K562 (cell line): ENCODE measurements at regions not wholly inside any gene's neighbourhood (a gene's known extent, or its start where the extent isn't known, plus 50 kb on each side); places are given as distances from the start of the nearest gene placed in this dataset.
A peak's percentile ranks its signal among the peaks of the same experiment; 100 is the strongest.

Source experiments
- CREB3L1 ChIP-seq: fragments of 450-650 bp; IDR thresholded peaks from 2 replicates; pipeline ENCODE4 v1.6.1; 2014; ENCODE audit warnings: low read depth, mild to moderate bottlenecking, moderate library complexity, borderline replicate concordance
- DEAF1 ChIP-seq: fragments of 450-650 bp; formaldehyde crosslinking; IDR thresholded peaks from 2 replicates; pipeline ENCODE4 v1.4.0; 2020; ENCODE audit warnings: mild to moderate bottlenecking, moderate library complexity
- HDAC3 ChIP-seq: fragments of 450-650 bp; IDR thresholded peaks from 2 replicates; pipeline ENCODE4 v1.6.1; 2018; ENCODE audit warnings: borderline replicate concordance, mild to moderate bottlenecking, moderate library complexity; ENCODE audit not compliant: partially characterized antibody
- HES1 ChIP-seq: fragments of 450-650 bp; IDR thresholded peaks from 2 replicates; pipeline ENCODE4 v1.6.1; 2016; ENCODE audit warnings: low read depth, mild to moderate bottlenecking, moderate library complexity
- IRF9 ChIP-seq: fragments of 450-650 bp; IDR thresholded peaks from 2 replicates; pipeline ENCODE4 v1.6.1; 2016; ENCODE audit warnings: missing biosample characterization, missing genetic modification characterization
- KLF13 ChIP-seq: fragments of 450-650 bp; IDR thresholded peaks from 2 replicates; pipeline ENCODE4 v1.6.1; 2016; ENCODE audit warnings: missing genetic modification characterization, low read depth, mild to moderate bottlenecking, missing compliant biosample characterization, moderate library complexity, borderline replicate concordance
- MLX ChIP-seq, 2 experiments: fragments of 450-650 bp in 1 of 2; sonication (generic) in 1 of 2; formaldehyde crosslinking; conservative IDR thresholded peaks; 2 replicates each; pipeline versions ENCODE4 v1.4.0 to v1.8.1; 2020 to 2022; ENCODE audit warnings: mild to moderate bottlenecking in 1 of 2, missing genetic modification reagents in 1 of 2
- NBN ChIP-seq: fragments of 450-650 bp; IDR thresholded peaks from 2 replicates; pipeline ENCODE4 v1.6.1; 2016; ENCODE audit warnings: low read depth, mild to moderate bottlenecking
- RBFOX2 ChIP-seq: fragments of 200-400 bp; formaldehyde crosslinking; IDR thresholded peaks from 2 replicates; pipeline ENCODE4 v1.6.1; 2017; ENCODE audit warnings: low read depth, mild to moderate bottlenecking, low read length, moderate library complexity
- RCOR1 ChIP-seq, 2 experiments: IDR thresholded peaks; 2 replicates each; pipeline ENCODE4 v1.6.1; 2012; ENCODE audit warnings: low read depth in 2 of 2, low read length in 2 of 2, borderline replicate concordance in 1 of 2, improper control_type of control experiment in 1 of 2
- TCF7 ChIP-seq: sonication (generic); IDR thresholded peaks from 2 replicates; pipeline ENCODE4 v1.6.1; 2016; ENCODE audit warnings: antibody characterized with exemption, borderline replicate concordance
- TEAD1 ChIP-seq, 2 experiments: fragments of 450-650 bp in 1 of 2; sonication (generic) in 1 of 2; formaldehyde crosslinking; IDR thresholded peaks; 2 replicates each; pipeline versions ENCODE4 v1.4.0 to v1.8.0; 2020 to 2022; ENCODE audit warnings: mild to moderate bottlenecking in 2 of 2, missing genetic modification reagents in 1 of 2
- ZBTB11 ChIP-seq, 3 experiments: fragments of 200-800 bp in 1 of 3; fragments of 250-450 bp in 1 of 3; fragments of 450-650 bp in 1 of 3; sonication (Bioruptor Pico) in 1 of 3; sonication (Bioruptor generic) in 1 of 3; formaldehyde crosslinking in 1 of 3; IDR thresholded peaks; 2 replicates each; pipeline versions ENCODE4 v1.6.1 to v1.8.0; 2016 to 2022; ENCODE audit warnings: mild to moderate bottlenecking in 2 of 3, missing genetic modification characterization in 2 of 3, missing compliant biosample characterization in 1 of 3, moderate library complexity in 1 of 3
- ZNF347 ChIP-seq: fragments of 450-650 bp; formaldehyde crosslinking; IDR thresholded peaks from 2 replicates; pipeline ENCODE4 v1.4.0; 2020; ENCODE audit warnings: low read depth, mild to moderate bottlenecking, moderate library complexity
- ZNF75A ChIP-seq: fragments of 450-650 bp; formaldehyde crosslinking; IDR thresholded peaks from 2 replicates; pipeline ENCODE4 v1.4.0; 2020; ENCODE audit warnings: mild to moderate bottlenecking

GRCh38 chr5:81851481-81852178 lies 100.7 kb upstream of the SSBP2 start (continued):
- peak; percentile 61 for TF ChIP-seq DEAF1 (CRISPR knock-in tag)
- TF ChIP-seq KLF13 (tag), result no peak
- peak; percentile 74 for TF ChIP-seq TCF7
- TF ChIP-seq TEAD1 (CRISPR knock-in tag; IDR thresholded peaks at IDR 0.05), result peak in 1 of 2 experiments; percentile 89; a peak in 2 of 4 replicates
- TF ChIP-seq RCOR1 (IDR thresholded peaks at IDR 0.05; ENCODE audit: borderline replicate concordance in 1 of 2, low read depth in 2 of 2, low read length in 2 of 2), result peak in 1 of 2 experiments; percentile 87; a peak in 2 of 4 replicates
- TF ChIP-seq CREB3L1, result no peak
- no peak for TF ChIP-seq ZNF75A (CRISPR knock-in tag)
- peak; percentile 91 for TF ChIP-seq NBN
- TF ChIP-seq ZBTB11 (CRISPR knock-in tag; IDR thresholded peaks at IDR 0.05), result peak in 1 of 3 experiments; percentile 25; a peak in 1 of 6 replicates
- no peak for TF ChIP-seq HES1
- peak; percentile 83 for TF ChIP-seq RBFOX2
- no peak for TF ChIP-seq ZNF347 (CRISPR knock-in tag)
- TF ChIP-seq HDAC3, result peak; percentile 47
- no peak for TF ChIP-seq MLX (CRISPR knock-in tag; conservative IDR thresholded peaks at IDR 0.05)
- no peak for TF ChIP-seq IRF9
